Activated T-helper 2 cell treated with anti-CD3 and anti-CD28 coated beads, Interferon-gamma antibody, Interleukin-2, Interleukin-4, amounts not matched to agents 10 μg/mL and 5 μg/mL and 100 μg/mL, durations not matched to agents 14 hours and 24 hours and 36 hours (primary cell): ENCODE measurements at regions not wholly inside any gene's neighbourhood (a gene's known extent, or its start where the extent isn't known, plus 50 kb on each side); places are given as distances from the start of the nearest gene placed in this dataset.

ENCODE experiments used
- DNase-seq: peaks from one replicate; pipeline ENCODE4 v3.0.0; 2021; ENCODE audit warnings: low spot score
- H3K27ac Mint-ChIP-seq: one replicate; pipeline ENCODE4 v1.8.0; 2021; ENCODE audit warnings: mixed read lengths
- H3K27me3 Mint-ChIP-seq: one replicate; pipeline ENCODE4 v1.8.0; 2021; ENCODE audit warnings: low read depth, mixed read lengths
- H3K36me3 Mint-ChIP-seq: one replicate; pipeline ENCODE4 v1.8.0; 2021; ENCODE audit warnings: low read depth, mixed read lengths
- H3K4me1 Mint-ChIP-seq: one replicate; pipeline ENCODE4 v1.8.0; 2021; ENCODE audit warnings: low read depth, mixed read lengths
- H3K4me3 Mint-ChIP-seq: one replicate; pipeline ENCODE4 v1.8.0; 2021; ENCODE audit warnings: low read depth, mild to moderate bottlenecking, moderate library complexity, mixed read lengths
- H3K9me3 Mint-ChIP-seq: one replicate; pipeline ENCODE4 v1.8.0; 2021; ENCODE audit warnings: mixed read lengths
- intact Hi-C: fragments of 100-400 bp; cut with micrococcal nuclease; formaldehyde crosslinking; loops from one replicate; pipeline ENCODE4 v1.15.1; 2023

DNA sequence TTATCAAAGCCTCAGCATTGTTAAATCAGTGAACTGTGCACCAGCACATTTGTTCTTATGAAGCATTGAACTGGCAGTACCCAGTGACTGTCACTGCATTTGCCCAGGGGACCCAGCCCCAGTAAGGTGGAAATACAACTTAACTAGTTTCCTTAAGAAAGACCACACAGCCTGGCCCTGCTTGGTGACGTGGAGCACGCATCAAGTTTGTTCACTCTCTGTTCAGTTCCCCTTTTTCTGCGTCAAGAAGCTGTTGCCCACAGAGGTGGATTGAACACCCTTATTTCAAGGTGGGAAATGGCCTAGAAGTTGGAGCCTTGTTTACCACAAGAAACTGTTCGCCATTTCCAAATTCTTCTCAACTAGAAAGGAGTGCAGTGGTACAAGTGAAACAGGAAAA lies 69.9 kb upstream of the AGBL1 start:
- H3K4me3 Mint-ChIP-seq, result no peak overlapping the region
- H3K4me1 Mint-ChIP-seq, result no peaks in the 10 kb centered on the region
- intact Hi-C loops, result no loop called here
- no peak overlapping the region for H3K27ac Mint-ChIP-seq
- no peaks in the 10 kb centered on the region for H3K9me3 Mint-ChIP-seq
- H3K36me3 Mint-ChIP-seq, result no peaks in the 10 kb centered on the region
- H3K27me3 Mint-ChIP-seq, result peaks cover 1% of the 10 kb centered on the region
- no peak for DNase-seq

GRCh38 chr15:86010398-86010797 lies 69.3 kb upstream of the AGBL1 start:
- Mint-ChIP-seq H3K9me3 (no peaks in the 10 kb centered on the region), H3K4me3 (no peak overlapping the region), H3K4me1 (no peaks in the 10 kb centered on the region), H3K36me3 (no peaks in the 10 kb centered on the region), H3K27ac (no peak overlapping the region), H3K27me3 (no peaks in the 10 kb centered on the region)
- intact Hi-C loops, result no loop called here
- no peak for DNase-seq

DNA sequence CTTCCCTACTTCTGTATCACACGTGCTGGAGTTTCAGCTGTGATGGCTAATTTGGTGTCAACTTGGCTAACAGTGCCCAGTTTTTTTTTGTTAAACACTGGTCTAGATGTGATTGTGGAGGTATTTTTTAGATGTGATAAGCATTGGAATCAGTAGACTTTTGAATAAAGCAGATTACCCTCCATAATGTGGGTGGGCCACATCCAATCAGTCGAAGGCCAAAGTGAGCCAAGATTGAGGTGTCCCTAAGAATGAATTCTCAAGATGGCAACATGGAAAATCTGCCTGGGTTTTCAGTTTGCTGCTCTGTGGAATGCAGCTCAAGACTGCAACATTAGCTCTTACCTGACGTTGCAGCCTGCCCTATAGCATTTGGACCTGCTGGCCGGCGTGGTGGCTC lies 68.8 kb upstream of the AGBL1 start:
- H3K9me3 Mint-ChIP-seq, result no peaks in the 10 kb centered on the region
- H3K27me3 Mint-ChIP-seq, result no peaks in the 10 kb centered on the region
- intact Hi-C loops, result no loop called here
- H3K4me1 Mint-ChIP-seq, result no peaks in the 10 kb centered on the region
- no peak for DNase-seq
- no peak overlapping the region for H3K4me3 Mint-ChIP-seq
- H3K36me3 Mint-ChIP-seq, result no peaks in the 10 kb centered on the region
- no peak overlapping the region for H3K27ac Mint-ChIP-seq

DNA sequence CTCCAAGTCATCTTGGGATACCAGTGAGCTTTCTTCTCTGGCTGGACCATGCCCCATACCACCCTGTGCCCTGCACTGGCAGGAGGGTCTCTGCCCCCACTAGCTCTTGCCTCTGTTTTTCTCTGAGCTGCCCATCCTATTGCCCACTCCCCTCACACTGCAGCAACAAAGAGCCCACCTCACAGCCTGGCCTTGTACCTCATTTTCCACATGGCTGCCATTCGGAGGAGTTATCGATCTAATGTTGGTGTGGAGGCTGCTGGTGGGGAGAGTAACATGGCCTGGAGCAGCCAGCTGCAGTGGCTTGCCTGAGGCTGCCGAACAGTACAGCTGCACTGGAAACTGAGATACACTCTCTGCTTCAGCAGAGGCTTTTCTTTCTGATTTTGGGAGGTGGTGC lies 65.7 kb upstream of the AGBL1 start:
- Mint-ChIP-seq H3K36me3 (no peaks in the 10 kb centered on the region), H3K27me3 (no peaks in the 10 kb centered on the region), H3K9me3 (no peaks in the 10 kb centered on the region), H3K27ac (no peak overlapping the region), H3K4me3 (no peak overlapping the region), H3K4me1 (no peaks in the 10 kb centered on the region)
- DNase-seq, result no peak
- intact Hi-C loops, result no loop called here

GRCh38 chr15:86016750-86017149 lies 62.9 kb upstream of the AGBL1 start:
- H3K4me1 Mint-ChIP-seq, result no peaks in the 10 kb centered on the region

DNA sequence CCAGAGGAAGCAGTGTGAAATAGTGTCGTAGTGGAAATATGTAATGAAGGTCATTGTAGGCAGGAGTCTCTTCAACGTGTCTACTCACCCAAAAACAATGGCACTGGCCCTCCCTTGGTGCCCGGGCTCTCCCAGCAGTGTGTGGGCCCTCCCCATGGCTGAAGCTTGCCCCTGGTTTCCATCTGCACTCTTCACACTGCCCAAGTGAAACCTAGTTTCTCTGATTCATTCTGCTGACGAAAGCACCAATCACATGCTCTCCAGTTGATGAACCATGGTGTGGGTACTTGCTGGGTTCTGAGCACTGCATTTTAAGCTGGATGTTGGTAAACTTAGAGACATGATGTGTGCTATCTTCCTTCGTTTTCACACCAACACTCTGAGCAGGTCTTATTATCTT lies 61.0 kb upstream of the AGBL1 start:
- Mint-ChIP-seq H3K27me3 (no peaks in the 10 kb centered on the region), H3K4me1 (no peaks in the 10 kb centered on the region), H3K4me3 (no peak overlapping the region), H3K36me3 (no peaks in the 10 kb centered on the region), H3K27ac (no peak overlapping the region), H3K9me3 (no peaks in the 10 kb centered on the region)
- intact Hi-C loops, result no loop called here
- DNase-seq, result no peak

More at GRCh38 chr15:86016750-86017149, 62.9 kb upstream of the AGBL1 start:
- Mint-ChIP-seq H3K27ac (no peak overlapping the region), H3K36me3 (no peaks in the 10 kb centered on the region), H3K27me3 (no peaks in the 10 kb centered on the region), H3K4me3 (no peak overlapping the region), H3K9me3 (no peaks in the 10 kb centered on the region)
- DNase-seq, result no peak
- intact Hi-C loops, result no loop called here

DNA sequence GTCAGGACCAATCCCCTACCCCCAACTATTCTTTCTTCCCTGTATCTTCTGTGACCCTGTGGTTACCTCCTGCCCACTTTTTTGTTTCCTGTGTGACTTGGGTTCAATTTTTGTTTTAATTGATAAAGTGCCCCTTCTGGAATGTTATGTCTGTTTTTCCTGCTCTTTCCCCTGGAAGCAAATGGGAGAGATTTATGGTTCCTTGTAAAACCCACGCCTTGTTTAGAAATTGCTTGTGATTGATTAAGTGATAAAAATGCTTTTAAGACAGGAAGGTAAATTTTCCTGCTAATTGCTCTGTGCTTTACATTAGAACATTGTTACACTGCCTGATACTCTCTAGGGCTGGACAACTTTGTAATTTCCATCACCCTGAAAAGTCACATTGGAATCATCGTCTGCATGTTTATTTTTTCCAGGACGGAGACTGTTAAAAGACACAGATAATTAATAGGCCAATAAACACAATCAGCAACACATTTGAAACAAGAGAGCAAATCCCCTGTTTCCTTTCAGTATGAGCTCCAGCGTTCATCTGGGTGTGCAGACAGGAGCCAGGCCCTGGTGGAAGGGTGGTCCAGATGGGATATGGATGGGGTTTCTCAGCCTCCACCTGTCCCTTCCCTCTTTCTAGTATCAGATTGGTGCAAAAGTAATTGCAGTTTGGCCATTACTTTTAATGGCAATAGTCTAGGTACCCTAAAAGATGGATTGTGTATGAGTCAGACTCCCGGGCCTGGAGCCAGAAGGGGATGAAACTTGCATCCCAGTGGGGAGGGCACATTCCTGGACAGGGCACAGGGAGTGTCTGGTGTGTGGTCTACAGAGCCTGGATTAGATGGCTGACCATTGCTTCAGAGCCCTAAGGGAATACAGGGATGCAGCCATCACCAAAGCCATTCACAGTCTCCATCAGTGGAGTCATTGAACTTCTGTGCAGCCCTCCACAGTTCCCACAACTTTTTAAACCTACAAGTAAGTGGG lies 58.1 kb upstream of the AGBL1 start:
- Mint-ChIP-seq H3K36me3 (no peaks in the 10 kb centered on the region), H3K27me3 (no peaks in the 10 kb centered on the region), H3K4me3 (no peak overlapping the region), H3K4me1 (no peaks in the 10 kb centered on the region), H3K9me3 (no peaks in the 10 kb centered on the region), H3K27ac (no peak overlapping the region)
- DNase-seq, result no peak
- intact Hi-C loops, result no loop called here

DNA sequence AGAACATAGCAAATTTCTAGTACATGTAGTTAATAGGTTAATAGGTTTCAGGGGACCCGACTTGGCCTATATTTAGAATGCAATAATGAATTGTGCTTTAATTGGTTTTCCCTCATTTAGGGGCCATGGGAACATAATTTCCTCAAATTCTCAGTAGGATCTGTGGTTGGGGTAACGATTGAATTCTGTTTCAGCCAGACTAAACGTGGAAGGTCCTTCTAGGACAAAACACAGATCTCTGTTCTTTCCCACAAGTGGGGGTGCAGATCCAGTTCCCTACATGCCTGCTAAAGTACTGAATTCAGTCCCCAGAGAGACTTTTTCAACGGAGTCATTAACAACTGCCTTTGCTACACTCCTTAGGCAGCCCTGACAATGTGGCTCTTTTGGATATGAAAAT lies 50.7 kb upstream of the AGBL1 start:
- no peaks in the 10 kb centered on the region for H3K4me1 Mint-ChIP-seq
- no peak for DNase-seq
- H3K36me3 Mint-ChIP-seq, result no peaks in the 10 kb centered on the region
- H3K9me3 Mint-ChIP-seq, result no peaks in the 10 kb centered on the region
- H3K27me3 Mint-ChIP-seq, result no peaks in the 10 kb centered on the region
- no peak overlapping the region for H3K27ac Mint-ChIP-seq
- intact Hi-C loops, result no loop called here
- no peak overlapping the region for H3K4me3 Mint-ChIP-seq
